GM18861 (cell line): ENCODE measurements at regions not wholly inside any gene's neighbourhood (a gene's known extent, or its start where the extent isn't known, plus 50 kb on each side); places are given as distances from the start of the nearest gene placed in this dataset.
"Not testable (repeated sequence)": the region's sequence is repeated elsewhere in the genome, so short reads cannot be mapped to it uniquely, and the experiment has no call there.

Source experiments
- ATAC-seq: cut with Tn5 transposase; IDR thresholded peaks from one replicate; pipeline ENCODE4 v1.9.1; 2021; ENCODE audit not compliant: unreplicated experiment

GRCh38 chr6:97347111-97347510, 64.1 kb upstream of the MMS22L start:
- no peak for ATAC-seq

- ATAC-seq: no peak
Measured at GRCh38 chr6:97361286-97361685, 78.3 kb upstream of the MMS22L start.

- no peak for ATAC-seq
Measured at GRCh38 chr6:97364327-97364726, 81.3 kb upstream of the MMS22L start.

- ATAC-seq: not testable (repeated sequence)
Measured at GRCh38 chr6:97382071-97382470, 99.1 kb upstream of the MMS22L start.

- ATAC-seq: no peak
Measured at GRCh38 chr6:97392735-97393134, 109.7 kb upstream of the MMS22L start.

GRCh38 chr6:97394160-97394748, 111.2 kb upstream of the MMS22L start:
- ATAC-seq: peak; percentile 95

GRCh38 chr6:97396880-97397279, 113.9 kb upstream of the MMS22L start:
- no peak for ATAC-seq

GRCh38 chr6:97399208-97399607, 116.2 kb upstream of the MMS22L start:
- no peak for ATAC-seq

GRCh38 chr6:97401533-97401932, 118.5 kb upstream of the MMS22L start:
- no peak for ATAC-seq

- ATAC-seq: no peak
Measured at GRCh38 chr6:97405818-97406409, 122.9 kb upstream of the MMS22L start.

- no peak for ATAC-seq
Measured at GRCh38 chr6:97406633-97407032, 123.6 kb upstream of the MMS22L start.

GRCh38 chr6:97411610-97412009, 128.6 kb upstream of the MMS22L start:
- no peak for ATAC-seq

- no peak for ATAC-seq
Measured at GRCh38 chr6:97412511-97412910, 129.5 kb upstream of the MMS22L start.

- no peak for ATAC-seq
Measured at GRCh38 chr6:97422171-97422570, 139.2 kb upstream of the MMS22L start.

GRCh38 chr6:97423190-97423589, 140.2 kb upstream of the MMS22L start:
- ATAC-seq: peak; percentile 48

GRCh38 chr6:97427648-97428047, 144.6 kb upstream of the MMS22L start:
- peak; percentile 97 for ATAC-seq

- peak; percentile 47 for ATAC-seq
Measured at GRCh38 chr6:97437087-97437486, 154.1 kb upstream of the MMS22L start.

GRCh38 chr6:97438011-97438671, 155.1 kb upstream of the MMS22L start:
- ATAC-seq: peak; percentile 75

GRCh38 chr6:97440590-97441176, 157.7 kb upstream of the MMS22L start:
- no peak for ATAC-seq

GRCh38 chr6:97443408-97444080, 160.5 kb upstream of the MMS22L start:
- no peak for ATAC-seq

GRCh38 chr6:97445407-97445806, 162.4 kb upstream of the MMS22L start:
- no peak for ATAC-seq
